ENCODE measurements at regions not wholly inside any gene's neighbourhood (a gene's known extent, or its start where the extent isn't known, plus 50 kb on each side); places are given as distances from the start of the nearest gene placed in this dataset.

- Mint-ChIP-seq H3K27ac (no peak overlapping the region; a peak in 1 of 7 replicates), H3K36me3 (ENCODE audit: insufficient read depth in 1 of 3, low read depth in 3 of 3) (peaks cover 2 to 4% (median 4%) of the 10 kb centered on the region in 3 experiments; a peak in 5 of 7 replicates)
- no peak overlapping the region for H3K4me2 ChIP-seq (ENCODE audit: insufficient read depth, insufficient read length, low read length)
Observed at GRCh38 chr6:144351379-144352127, 66.4 kb downstream of the UTRN start.

More at GRCh38 chr6:144351379-144352127, 66.4 kb downstream of the UTRN start:
- Histone ChIP-seq H3K4me1 (ENCODE audit: insufficient read depth, low read length) (peaks cover 9% of the 10 kb centered on the region), H3K9me3 (ENCODE audit: control insufficient read depth, low read depth, low read length) (no peaks in the 10 kb centered on the region), H2BK12ac (ENCODE audit: insufficient read length, low read depth, low read length) (no peak overlapping the region), H2AFZ (ENCODE audit: low read length) (no peak overlapping the region), H3K27ac (ENCODE audit: insufficient read length, low read depth, low read length) (no peak overlapping the region), H3K79me2 (ENCODE audit: insufficient read depth, low read length) (peaks cover 7% of the 10 kb centered on the region; the same call in 1 of the 2 replicates), H3K56ac (ENCODE audit: insufficient read length, low read depth, low read length) (no peak overlapping the region), H3K27me3 (ENCODE audit: insufficient read depth, low read length) (no peaks in the 10 kb centered on the region), H3K23me2 (ENCODE audit: insufficient read length, low read depth, low read length, poor library complexity, severe bottlenecking) (no peaks in the 10 kb centered on the region), H3K9ac (ENCODE audit: extremely low read depth, insufficient read length, low read length) (no peak overlapping the region), H2BK120ac (ENCODE audit: low read depth, low read length, poor library complexity, severe bottlenecking) (no peak overlapping the region), H4K8ac (replicated peaks; ENCODE audit: insufficient read length, low read depth, low read length) (no peak overlapping the region), H4K20me1 (ENCODE audit: control insufficient read depth, insufficient read depth, insufficient read length) (no peaks in the 10 kb centered on the region), H4K5ac (ENCODE audit: insufficient read length, low read depth, low read length) (no peak overlapping the region), H3K14ac (ENCODE audit: insufficient read depth, low read length) (no peak overlapping the region), H3K4ac (ENCODE audit: low read depth, low read length) (no peak overlapping the region), H3K79me1 (ENCODE audit: insufficient read depth, low read depth, low read length, poor library complexity, severe bottlenecking) (peaks cover 7% of the 10 kb centered on the region), H3T11ph (ENCODE audit: low read length) (no peak overlapping the region), H3K23ac (ENCODE audit: insufficient read length, low read depth, low read length) (no peak overlapping the region), H2BK20ac (ENCODE audit: low read depth, low read length, poor library complexity, severe bottlenecking) (no peak overlapping the region), H2BK15ac (ENCODE audit: low read depth, low read length) (no peak overlapping the region), H2AK5ac (ENCODE audit: insufficient read length, low read length) (peak overlapping the region; percentile 70), H3K18ac (ENCODE audit: insufficient read length, low read depth, low read length) (no peak overlapping the region), H2BK5ac (ENCODE audit: insufficient read length, low read length) (no peak overlapping the region), H4K91ac (ENCODE audit: insufficient read length, low read depth, low read length) (no peak overlapping the region)
- Mint-ChIP-seq H3K4me1 (peaks cover 32 to 34% of the 10 kb centered on the region in 2 experiments), H3K9me3 (peaks cover 3% of the 10 kb centered on the region in 2 experiments; a peak in 4 of 5 replicates), H3K27me3 (ENCODE audit: low read depth) (no peaks in the 10 kb centered on the region), H3K4me3 (no peak overlapping the region)
- TF ChIP-seq CTCF (conservative IDR thresholded peaks at IDR 0.05): no peak
- no CpG with 5 or more reads among the region's 8 CpGs for WGBS (ENCODE audit: extremely low coverage, insufficient read length, low lambda C conversion rate)
- no peak for DNase-seq

Measured in H9 (cell line).